ENCODE measurements at regions not wholly inside any gene's neighbourhood (a gene's known extent, or its start where the extent isn't known, plus 50 kb on each side); places are given as distances from the start of the nearest gene placed in this dataset.

DNA sequence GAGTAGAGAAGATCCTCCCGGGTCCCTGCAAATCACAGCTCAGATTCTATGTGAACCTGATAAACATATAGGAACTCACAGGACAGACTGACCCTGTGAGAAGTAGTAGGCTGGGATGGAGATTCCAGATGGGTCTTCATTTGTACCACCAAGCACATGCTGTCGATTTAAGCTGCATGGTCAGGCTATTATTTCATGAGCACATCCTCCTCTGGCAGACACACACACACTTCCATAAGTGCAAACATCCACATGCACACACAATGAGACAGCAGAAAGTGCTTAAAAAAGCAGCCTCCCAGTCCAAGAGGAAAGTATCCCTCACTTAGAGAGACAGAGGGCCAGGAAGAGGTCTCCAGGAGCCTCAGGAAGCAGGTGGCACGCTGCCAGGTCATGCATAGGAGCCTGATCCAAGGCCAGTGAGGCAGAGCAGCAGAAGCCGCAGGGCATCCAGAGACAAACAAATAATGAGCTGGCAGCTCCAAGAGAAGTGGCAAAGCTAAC lies 131.8 kb downstream of the UNC5CL start:
- H3K27ac ChIP-seq = no peak overlapping the region
- ATAC-seq (peak; percentile 39), DNase-seq (no peak)
- no peaks in the 10 kb centered on the region for H3K9me3 ChIP-seq
- H3K4me3 ChIP-seq = no peak overlapping the region
- intact Hi-C loops (cut with DNase I) = no loop called here
- H3K36me3 ChIP-seq = no peaks in the 10 kb centered on the region
- H3K27me3 ChIP-seq = no peaks in the 10 kb centered on the region
- no peaks in the 10 kb centered on the region for H3K4me1 ChIP-seq
- TF ChIP-seq, protein P1, sequence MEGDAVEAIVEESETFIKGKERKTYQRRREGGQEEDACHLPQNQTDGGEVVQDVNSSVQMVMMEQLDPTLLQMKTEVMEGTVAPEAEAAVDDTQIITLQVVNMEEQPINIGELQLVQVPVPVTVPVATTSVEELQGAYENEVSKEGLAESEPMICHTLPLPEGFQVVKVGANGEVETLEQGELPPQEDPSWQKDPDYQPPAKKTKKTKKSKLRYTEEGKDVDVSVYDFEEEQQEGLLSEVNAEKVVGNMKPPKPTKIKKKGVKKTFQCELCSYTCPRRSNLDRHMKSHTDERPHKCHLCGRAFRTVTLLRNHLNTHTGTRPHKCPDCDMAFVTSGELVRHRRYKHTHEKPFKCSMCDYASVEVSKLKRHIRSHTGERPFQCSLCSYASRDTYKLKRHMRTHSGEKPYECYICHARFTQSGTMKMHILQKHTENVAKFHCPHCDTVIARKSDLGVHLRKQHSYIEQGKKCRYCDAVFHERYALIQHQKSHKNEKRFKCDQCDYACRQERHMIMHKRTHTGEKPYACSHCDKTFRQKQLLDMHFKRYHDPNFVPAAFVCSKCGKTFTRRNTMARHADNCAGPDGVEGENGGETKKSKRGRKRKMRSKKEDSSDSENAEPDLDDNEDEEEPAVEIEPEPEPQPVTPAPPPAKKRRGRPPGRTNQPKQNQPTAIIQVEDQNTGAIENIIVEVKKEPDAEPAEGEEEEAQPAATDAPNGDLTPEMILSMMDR (IDR thresholded peaks at IDR 0.05) = no peak

DNA sequence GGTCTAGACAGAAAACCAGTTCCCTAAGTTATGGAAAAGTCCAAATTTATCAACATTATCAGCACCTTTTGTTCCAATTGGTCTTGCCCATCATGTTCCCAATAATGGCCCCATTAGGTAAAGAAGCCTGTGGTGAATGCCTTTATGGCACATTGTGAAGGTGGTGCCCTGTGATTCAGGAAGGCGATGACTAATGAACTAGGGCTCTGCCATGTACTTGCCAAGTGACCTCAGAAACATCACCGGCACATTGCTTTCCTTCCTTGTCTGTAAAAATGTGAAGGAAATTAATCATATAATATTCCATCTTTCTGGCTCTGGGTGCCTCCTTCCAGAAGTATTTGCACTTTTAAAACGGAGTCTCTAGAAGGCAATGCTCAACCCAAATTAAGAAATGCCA lies 132.3 kb downstream of the UNC5CL start:
- DNase-seq (no peak), ATAC-seq (peak; percentile 22)
- TF ChIP-seq, protein P1 (IDR thresholded peaks at IDR 0.05) = no peak
- Histone ChIP-seq H3K9me3 (no peaks in the 10 kb centered on the region), H3K4me1 (no peaks in the 10 kb centered on the region), H3K27ac (no peak overlapping the region), H3K4me3 (no peak overlapping the region), H3K27me3 (no peaks in the 10 kb centered on the region), H3K36me3 (no peaks in the 10 kb centered on the region)
- intact Hi-C loops (cut with DNase I) = no loop called here

DNA sequence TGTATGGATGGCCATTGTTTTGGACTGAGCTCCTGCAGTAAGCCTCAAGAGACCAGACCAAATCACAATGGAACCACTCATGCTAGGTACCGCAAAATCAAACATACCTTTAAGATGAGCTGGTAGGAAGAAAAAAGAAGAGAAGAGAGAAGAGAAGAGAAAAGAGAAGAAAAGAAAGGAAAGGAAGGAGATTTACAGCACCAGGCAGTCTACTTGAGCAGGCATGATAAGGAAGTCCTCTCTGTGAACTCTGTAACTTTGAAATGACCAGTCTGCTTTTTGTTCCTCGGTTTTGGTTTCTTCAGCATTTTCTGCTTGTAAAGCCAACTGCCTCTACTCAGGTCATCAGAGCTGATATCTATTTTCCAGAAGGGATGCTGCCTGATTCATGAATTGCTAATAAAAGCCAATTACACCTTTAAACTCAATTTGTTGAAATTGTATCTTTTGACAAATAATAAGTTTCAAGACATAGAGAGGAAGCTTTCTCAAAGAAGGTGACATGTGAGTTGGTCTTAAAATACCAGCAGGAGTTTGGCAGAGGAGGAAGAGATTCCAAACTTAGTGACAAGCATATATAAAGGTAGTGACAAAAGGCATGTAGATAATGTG lies 134.3 kb downstream of the UNC5CL start:
- ATAC-seq (no peak), DNase-seq (no peak)
- TF ChIP-seq, protein P1 (IDR thresholded peaks at IDR 0.05) = no peak
- intact Hi-C loops (cut with DNase I) = no loop called here
- Histone ChIP-seq H3K27ac (no peak overlapping the region), H3K36me3 (no peaks in the 10 kb centered on the region), H3K9me3 (no peaks in the 10 kb centered on the region), H3K4me3 (no peak overlapping the region), H3K4me1 (no peaks in the 10 kb centered on the region), H3K27me3 (no peaks in the 10 kb centered on the region)

DNA sequence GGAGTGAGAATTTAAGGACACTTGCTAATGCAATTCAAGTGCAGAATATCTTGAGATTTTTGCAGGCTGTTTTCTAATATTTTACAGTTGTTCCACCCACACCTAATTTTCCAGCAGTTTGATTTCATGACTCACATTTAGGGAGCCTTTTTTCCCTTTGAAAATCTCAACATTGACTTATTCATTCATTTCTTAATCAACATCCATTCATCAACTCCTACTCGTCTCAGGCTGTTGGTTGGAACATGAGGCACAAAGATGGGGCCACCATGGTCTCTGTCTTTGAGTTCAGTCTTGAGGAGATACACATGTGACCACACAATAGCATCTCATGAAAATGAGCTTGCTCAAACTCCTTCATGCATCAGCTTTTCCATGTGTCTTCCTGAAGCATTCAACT lies 135.6 kb downstream of the UNC5CL start:
- TF ChIP-seq, protein P1 (IDR thresholded peaks at IDR 0.05) = no peak
- Histone ChIP-seq H3K4me3 (no peak overlapping the region), H3K9me3 (no peaks in the 10 kb centered on the region), H3K27me3 (no peaks in the 10 kb centered on the region), H3K36me3 (no peaks in the 10 kb centered on the region), H3K27ac (no peak overlapping the region), H3K4me1 (no peaks in the 10 kb centered on the region)
- ATAC-seq (no peak), DNase-seq (no peak)
- intact Hi-C loops (cut with DNase I) = no loop called here

DNA sequence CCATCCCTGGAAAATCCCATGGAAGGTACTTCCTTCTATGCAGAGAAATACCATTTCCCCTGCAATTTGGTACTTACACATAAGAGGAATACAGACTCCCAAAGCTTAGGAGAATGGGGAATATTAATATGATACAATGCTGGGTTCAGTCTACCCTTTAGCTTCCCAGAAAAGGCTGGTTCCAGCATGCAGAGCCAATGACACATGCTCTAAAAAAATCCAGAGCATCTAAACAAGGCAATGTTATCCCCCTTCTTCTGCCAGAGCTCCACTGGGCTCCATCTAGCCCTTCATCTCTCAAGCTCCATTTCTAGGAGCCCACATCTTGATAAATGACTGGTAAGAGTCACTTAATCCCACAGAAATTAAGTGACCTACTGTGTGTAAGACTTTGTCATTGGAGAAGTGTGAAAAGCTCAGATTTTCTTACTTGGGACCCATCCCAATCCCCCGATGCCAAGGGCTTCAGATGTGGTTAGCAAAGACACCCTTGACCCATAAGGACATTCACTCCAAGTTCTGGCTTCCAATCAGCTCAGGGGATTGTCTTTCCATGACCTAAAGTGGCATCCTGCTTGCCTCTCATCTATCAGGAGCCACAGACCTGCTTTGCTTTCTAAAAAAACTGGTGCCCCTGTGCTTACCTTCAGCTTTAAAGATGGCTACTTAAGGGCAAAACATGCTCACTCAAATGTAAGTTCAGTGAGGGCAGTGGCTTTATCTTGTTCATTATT lies 137.5 kb downstream of the UNC5CL start:
- no peaks in the 10 kb centered on the region for H3K9me3 ChIP-seq
- H3K36me3 ChIP-seq = no peaks in the 10 kb centered on the region
- intact Hi-C loops (cut with DNase I) = no loop called here
- H3K4me1 ChIP-seq = no peaks in the 10 kb centered on the region
- no peak for DNase-seq
- H3K4me3 ChIP-seq = no peak overlapping the region
- no peak for ATAC-seq
- TF ChIP-seq, protein P1 (IDR thresholded peaks at IDR 0.05) = no peak
- H3K27ac ChIP-seq = no peak overlapping the region
- H3K27me3 ChIP-seq = no peaks in the 10 kb centered on the region
